A673 (cell line): ENCODE measurements at regions not wholly inside any gene's neighbourhood (a gene's known extent, or its start where the extent isn't known, plus 50 kb on each side); places are given as distances from the start of the nearest gene placed in this dataset.

ENCODE experiments used
- CTCF ChIP-seq: fragments of 300-800, 200-600 bp; sonication (generic); conservative IDR thresholded peaks from 2 replicates; pipeline ENCODE4 v1.5.1; 2017; ENCODE audit warnings: low read depth, mild to moderate bottlenecking, antibody characterized with exemption, low read length, moderate library complexity, mixed read lengths
- EZH2 ChIP-seq: fragments of 200-600 bp; sonication (generic); IDR thresholded peaks from 2 replicates; pipeline ENCODE4 v1.6.1; 2017; ENCODE audit warnings: borderline replicate concordance, low read depth, mild to moderate bottlenecking, mixed read lengths, antibody characterized with exemption, low read length; ENCODE audit not compliant: poor library complexity, severe bottlenecking

- TF ChIP-seq EZH2: no peak
- no peak for TF ChIP-seq CTCF
These were observed 597.2 kb upstream of the ADAMTS9 start for GRCh38 chr3:65284961-65285360.
